ENCODE measurements at regions not wholly inside any gene's neighbourhood (a gene's known extent, or its start where the extent isn't known, plus 50 kb on each side); places are given as distances from the start of the nearest gene placed in this dataset.

GRCh38 chr13:68506888-68507551 lies 1276.9 kb upstream of the PCDH9 start:
- POLR2A ChIA-PET: no interaction called here

GRCh38 chr13:68490594-68490993 lies 1260.5 kb upstream of the PCDH9 start:
- peaks cover 4% of the 10 kb centered on the region for H3K9me3 Mint-ChIP-seq
- POLR2A ChIA-PET: no interaction called here

More at GRCh38 chr13:68506888-68507551, 1276.9 kb upstream of the PCDH9 start:
- intact Hi-C loops (cut with micrococcal nuclease): no loop called here
- DNase-seq (no peak), ATAC-seq (no peak)
- H3K4me3 Mint-ChIP-seq: no peak overlapping the region
- no peaks in the 10 kb centered on the region for H3K27me3 Mint-ChIP-seq
- H3K27ac Mint-ChIP-seq: no peak overlapping the region
- no peaks in the 10 kb centered on the region for H3K4me1 Mint-ChIP-seq (ENCODE audit: low read depth)
- CTCF ChIA-PET: no interaction called here
- H3K9me3 Mint-ChIP-seq: peaks cover 1% of the 10 kb centered on the region
- H3K36me3 Mint-ChIP-seq (ENCODE audit: low read depth): no peaks in the 10 kb centered on the region
- no peak for TF ChIP-seq CTCF (IDR thresholded peaks at IDR 0.05)

GRCh38 chr13:68481130-68481529 lies 1251.0 kb upstream of the PCDH9 start:
- H3K4me1 Mint-ChIP-seq (ENCODE audit: low read depth): no peaks in the 10 kb centered on the region
- ATAC-seq (no peak), DNase-seq (no peak)
- H3K9me3 Mint-ChIP-seq: peaks cover 6% of the 10 kb centered on the region
- no peak for TF ChIP-seq CTCF (IDR thresholded peaks at IDR 0.05)
- no peaks in the 10 kb centered on the region for H3K27me3 Mint-ChIP-seq
- ChIA-PET CTCF (no interaction called here), POLR2A (no interaction called here)
- H3K4me3 Mint-ChIP-seq: no peak overlapping the region
- H3K27ac Mint-ChIP-seq: no peak overlapping the region
- intact Hi-C loops (cut with micrococcal nuclease): no loop called here
- H3K36me3 Mint-ChIP-seq (ENCODE audit: low read depth): no peaks in the 10 kb centered on the region

More at GRCh38 chr13:68490594-68490993, 1260.5 kb upstream of the PCDH9 start:
- CTCF ChIA-PET: no interaction called here
- no peak for ATAC-seq
- no peak for TF ChIP-seq CTCF (IDR thresholded peaks at IDR 0.05)
- Mint-ChIP-seq H3K4me3 (no peak overlapping the region), H3K27ac (no peak overlapping the region), H3K27me3 (no peaks in the 10 kb centered on the region), H3K4me1 (ENCODE audit: low read depth) (no peaks in the 10 kb centered on the region), H3K36me3 (ENCODE audit: low read depth) (no peaks in the 10 kb centered on the region)
- DNase-seq: no peak
- intact Hi-C loops (cut with micrococcal nuclease): no loop called here

GRCh38 chr13:68473834-68474326 lies 1243.7 kb upstream of the PCDH9 start:
- DNase-seq: no peak
- no peaks in the 10 kb centered on the region for H3K4me1 Mint-ChIP-seq (ENCODE audit: low read depth)
- CTCF ChIA-PET: no interaction called here
- H3K9me3 Mint-ChIP-seq: peaks cover 6% of the 10 kb centered on the region
- no peak for TF ChIP-seq CTCF (IDR thresholded peaks at IDR 0.05)
- POLR2A ChIA-PET: no interaction called here
- no peak for ATAC-seq
- no peak overlapping the region for H3K4me3 Mint-ChIP-seq
- no peaks in the 10 kb centered on the region for H3K36me3 Mint-ChIP-seq (ENCODE audit: low read depth)
- intact Hi-C loops (cut with micrococcal nuclease): no loop called here
- H3K27me3 Mint-ChIP-seq: no peaks in the 10 kb centered on the region
- H3K27ac Mint-ChIP-seq: no peak overlapping the region

- ChIA-PET POLR2A (no interaction called here), CTCF (no interaction called here)
- H3K36me3 Mint-ChIP-seq (ENCODE audit: low read depth): no peaks in the 10 kb centered on the region
- intact Hi-C loops (cut with micrococcal nuclease): no loop called here
- DNase-seq: no peak
- no peak overlapping the region for H3K4me3 Mint-ChIP-seq
- H3K4me1 Mint-ChIP-seq (ENCODE audit: low read depth): no peaks in the 10 kb centered on the region
- peaks cover 22% of the 10 kb centered on the region for H3K9me3 Mint-ChIP-seq
- no peak for TF ChIP-seq CTCF (IDR thresholded peaks at IDR 0.05)
- no peak overlapping the region for H3K27ac Mint-ChIP-seq
- H3K27me3 Mint-ChIP-seq: no peaks in the 10 kb centered on the region
- no peak for ATAC-seq
These were observed 1237.0 kb upstream of the PCDH9 start for GRCh38 chr13:68467160-68467559.

Data from activated CD8-positive, alpha-beta T cell treated with anti-CD3 and anti-CD28 coated beads for 36 hours (primary cell).